K562 (cell line): ENCODE measurements at regions not wholly inside any gene's neighbourhood (a gene's known extent, or its start where the extent isn't known, plus 50 kb on each side); places are given as distances from the start of the nearest gene placed in this dataset.

ENCODE experiments used
- ATAC-seq: fragments of 200-7000 bp; cut with Tn5 transposase; 3 replicates; pipeline ENCODE4 v1.9.1; 2020; ENCODE audit warnings: moderate library complexity
- BruUV-seq: library from RNA; stranded (reverse); fragments of 400-500 nt; replicated peaks from 2 replicates; lab custom pipeline; 2021; lab: Mats Ljungman, UMichigan
- CTCF ChIA-PET: fragments of 300-600 bp; formaldehyde crosslinking; extraction: SDS; loops from one replicate; lab custom pipeline; 2021; ENCODE audit warnings: low intra/inter-chr PET ratio; lab: Yijun Ruan, JAX
- POLR2A ChIA-PET: fragments of 300-600, 350-650 bp; sonication (Branson Sonifier 250); formaldehyde crosslinking; extraction: SDS; loops from one replicate; lab custom pipeline; 2021; ENCODE audit warnings: antibody characterized with exemption, inconsistent platforms; lab: Yijun Ruan, JAX
- DNase-seq, 4 experiments: peaks; one replicate each; pipeline versions ENCODE4 v3.0.0 to v3.0.0-alpha.2; 2011 to 2018; ENCODE audit warnings: low spot score in 3 of 4, mixed read lengths in 3 of 4; ENCODE audit errors: extremely low read depth in 1 of 4
- FAIRE-seq: peaks from 2 replicates; lab custom pipeline; 2011; peaks lifted over from hg19 to GRCh38; lab: Jason Lieb, UNC
- H2AFZ ChIP-seq: 2 replicates; pipeline ENCODE4 v1.6.0; 2011; ENCODE audit warnings: low read depth, low read length, control low read depth, inconsistent platforms
- H3K27ac ChIP-seq: fragments of 200-600 bp; 3 replicates; pipeline ENCODE4 v1.8.0; 2011; ENCODE audit warnings: low read depth, mild to moderate bottlenecking, control low read depth, inconsistent platforms, low read length, moderate library complexity, mixed read lengths; ENCODE audit errors: extremely low read depth
- H3K27me3 ChIP-seq, 2 experiments: fragments of 300-600 bp in 1 of 2; 2 replicates in 1 of 2; 3 replicates in 1 of 2; pipeline versions ENCODE4 v1.6.0 to v1.8.0; 2011; ENCODE audit warnings: inconsistent platforms in 2 of 2, low read length in 2 of 2, mild to moderate bottlenecking in 1 of 2, mixed read lengths in 1 of 2, moderate library complexity in 1 of 2; ENCODE audit not compliant: control insufficient read depth in 2 of 2, insufficient read depth in 2 of 2
- H3K36me3 ChIP-seq: fragments of 300-600 bp; 3 replicates; pipeline ENCODE4 v1.8.0; 2011; ENCODE audit warnings: mild to moderate bottlenecking, low read length, inconsistent platforms; ENCODE audit not compliant: control insufficient read depth, insufficient read depth
- H3K4me1 ChIP-seq, 2 experiments: fragments of 200-600 bp in 1 of 2; replicated peaks in 1 of 2; 2 replicates in 1 of 2; 3 replicates in 1 of 2; pipeline versions ENCODE4 v1.5.1 to v1.8.0; 2011; ENCODE audit warnings: inconsistent platforms in 2 of 2, low read length in 2 of 2, mild to moderate bottlenecking in 1 of 2, mixed read lengths in 1 of 2, moderate library complexity in 1 of 2; ENCODE audit not compliant: control insufficient read depth in 2 of 2, insufficient read depth in 2 of 2
- H3K4me2 ChIP-seq: 2 replicates; pipeline ENCODE4 v1.6.1; 2011; ENCODE audit warnings: low read length, control low read depth, inconsistent platforms, mixed read lengths; ENCODE audit not compliant: insufficient read depth
- H3K4me3 ChIP-seq: fragments of 200-600 bp; sonication (generic), shearing (Covaris generic); 2 replicates; pipeline ENCODE4 v1.5.1; 2016; ENCODE audit warnings: control low read depth, inconsistent platforms
- H3K79me2 ChIP-seq: fragments of 200-600 bp; 3 replicates; pipeline ENCODE4 v1.8.0; 2011; ENCODE audit warnings: low read length, inconsistent platforms; ENCODE audit not compliant: control insufficient read depth, insufficient read depth
- H3K9ac ChIP-seq, 2 experiments: 2 replicates each; pipeline versions ENCODE4 v1.6.0 to v1.6.1; 2011; ENCODE audit warnings: low read depth in 2 of 2, low read length in 2 of 2, control low read depth in 1 of 2, inconsistent platforms in 1 of 2, mild to moderate bottlenecking in 1 of 2, mixed read lengths in 1 of 2; ENCODE audit not compliant: insufficient read depth in 1 of 2
- H3K9me1 ChIP-seq: one replicate; pipeline ENCODE4 v1.6.0; 2011; ENCODE audit warnings: inconsistent platforms, mild to moderate bottlenecking, low read length, moderate library complexity; ENCODE audit not compliant: control insufficient read depth, insufficient read depth
- H3K9me3 ChIP-seq: replicated peaks from 2 replicates; pipeline ENCODE4 v1.5.1; 2011; ENCODE audit warnings: low read depth, low read length, inconsistent platforms; ENCODE audit not compliant: control insufficient read depth, insufficient read depth
- H4K20me1 ChIP-seq: replicated peaks from 2 replicates; pipeline ENCODE4 v1.6.1; 2011; ENCODE audit warnings: low read length, inconsistent platforms, mixed read lengths; ENCODE audit not compliant: control insufficient read depth, insufficient read depth
- BRF2 ChIP-seq: IDR thresholded peaks from 3 replicates; pipeline ENCODE4 v1.6.1; 2011; ENCODE audit warnings: borderline replicate concordance, mild to moderate bottlenecking; ENCODE audit not compliant: insufficient read length, insufficient read depth
- CREB3L1 ChIP-seq: fragments of 450-650 bp; IDR thresholded peaks from 2 replicates; pipeline ENCODE4 v1.6.1; 2014; ENCODE audit warnings: low read depth, mild to moderate bottlenecking, moderate library complexity, borderline replicate concordance
- DACH1 ChIP-seq: fragments of 450-650 bp; IDR thresholded peaks from 2 replicates; pipeline ENCODE4 v1.6.1; 2018; ENCODE audit not compliant: partially characterized antibody
- ZFPM2 ChIP-seq: fragments of 250-450 bp; sonication (Bioruptor Pico); IDR thresholded peaks from 2 replicates; pipeline ENCODE4 v1.5.1; 2022; ENCODE audit warnings: mild to moderate bottlenecking
- ZNF316 ChIP-seq: fragments of 450-650 bp; IDR thresholded peaks from 2 replicates; pipeline ENCODE4 v1.6.1; 2016
- WGBS: fragments of 100-300 bp; shearing (Covaris generic); methylation state at CpG from one replicate; pipeline ENCODE4 v1.1.6; 2016; ENCODE audit warnings: low coverage, mixed read lengths; ENCODE audit not compliant: insufficient coverage; ENCODE audit errors: missing lambda C conversion rate; 5-methylcytosine and 5-hydroxymethylcytosine counted together
- in situ Hi-C: fragments of 300-500 bp; cut with MboI; formaldehyde crosslinking; loops from 4 replicates; pipeline ENCODE4 v1.15.0; 2018; ENCODE audit warnings: inconsistent platforms, mixed read lengths
- intact Hi-C: fragments of 100-400 bp; cut with micrococcal nuclease; formaldehyde crosslinking; loops from 2 replicates; pipeline ENCODE4 v1.14.2; 2022
- TF ChIP-seq, protein P1 (sequence below): sonication (generic); formaldehyde crosslinking; IDR thresholded peaks from 2 replicates; pipeline ENCODE4 v1.8.0; 2022; ENCODE audit warnings: mild to moderate bottlenecking, missing genetic modification reagents

GRCh38 chr13:76048675-76049375, 412.7 kb downstream of the LMO7 start:
- no peak for ATAC-seq
- CTCF ChIA-PET, result no interaction called here
- H4K20me1 ChIP-seq, result no peaks in the 10 kb centered on the region

DNA sequence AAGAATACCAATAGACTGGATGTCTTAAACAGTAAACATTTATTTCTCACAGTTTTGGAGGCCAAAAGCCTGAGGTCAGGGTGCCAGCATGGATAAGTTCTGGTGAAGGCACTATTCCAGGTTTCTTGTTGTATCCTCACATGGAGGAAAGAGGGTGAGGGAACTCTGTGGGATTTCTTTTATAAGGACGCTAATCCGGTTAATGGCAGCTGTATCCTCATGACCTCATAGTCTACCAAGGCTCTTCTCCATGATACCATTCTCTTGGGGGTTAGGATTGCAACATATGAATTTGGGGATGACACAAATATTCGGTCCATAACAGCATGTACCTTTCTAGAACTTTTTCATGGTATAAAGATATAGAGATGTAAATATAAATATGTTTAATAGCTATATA, 412.0 kb downstream of the LMO7 start:
- no peak overlapping the region for H3K4me3 ChIP-seq
- ChIA-PET CTCF (no interaction called here), POLR2A (no interaction called here)
- TF ChIP-seq, protein P1, sequence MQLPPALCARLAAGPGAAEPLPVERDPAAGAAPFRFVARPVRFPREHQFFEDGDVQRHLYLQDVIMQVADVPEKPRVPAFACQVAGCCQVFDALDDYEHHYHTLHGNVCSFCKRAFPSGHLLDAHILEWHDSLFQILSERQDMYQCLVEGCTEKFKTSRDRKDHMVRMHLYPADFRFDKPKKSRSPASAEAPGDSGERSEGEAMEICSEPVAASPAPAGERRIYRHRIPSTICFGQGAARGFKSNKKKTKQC, result no peak
- TF ChIP-seq CREB3L1, result no peak
- no peak for TF ChIP-seq ZFPM2 (CRISPR knock-in tag)
- no peak for TF ChIP-seq DACH1
- TF ChIP-seq ZNF316, result no peak
- DNase-seq, result no peak
- BruUV-seq, result no TSS peak
- WGBS, result 22% methylated on average over 1 of the region's 3 CpGs
- no peaks in the 10 kb centered on the region for H3K27me3 ChIP-seq
- no peak overlapping the region for H3K4me2 ChIP-seq
- no peaks in the 10 kb centered on the region for H3K36me3 ChIP-seq
- FAIRE-seq, result no peak
- no peak overlapping the region for H2AFZ ChIP-seq
- H3K27ac ChIP-seq, result no peak overlapping the region
- H3K9ac ChIP-seq, result no peak overlapping the region
- in situ Hi-C loops, result no loop called here
- H3K4me1 ChIP-seq, result no peaks in the 10 kb centered on the region
- H3K79me2 ChIP-seq, result no peaks in the 10 kb centered on the region
- intact Hi-C loops, result no loop called here
- no peak for ATAC-seq
- H4K20me1 ChIP-seq, result no peaks in the 10 kb centered on the region
- H3K9me3 ChIP-seq, result no peaks in the 10 kb centered on the region
- H3K9me1 ChIP-seq, result no peaks in the 10 kb centered on the region

More at GRCh38 chr13:76048675-76049375, 412.7 kb downstream of the LMO7 start:
- no TSS peak for BruUV-seq
- no peak for FAIRE-seq
- no peak overlapping the region for H3K9ac ChIP-seq
- H3K4me1 ChIP-seq, result no peaks in the 10 kb centered on the region
- H3K27ac ChIP-seq, result no peak overlapping the region
- intact Hi-C loops, result no loop called here
- no peak overlapping the region for H3K4me3 ChIP-seq
- no peaks in the 10 kb centered on the region for H3K36me3 ChIP-seq
- WGBS, result 27% methylated on average over 2 of the region's 3 CpGs
- H3K9me1 ChIP-seq, result no peaks in the 10 kb centered on the region
- H3K9me3 ChIP-seq, result no peaks in the 10 kb centered on the region
- H3K4me2 ChIP-seq, result no peak overlapping the region
- TF ChIP-seq BRF2, result no peak
- in situ Hi-C loops, result no loop called here
- no peak overlapping the region for H2AFZ ChIP-seq
- H3K27me3 ChIP-seq, result no peaks in the 10 kb centered on the region
- DNase-seq, result no peak
- POLR2A ChIA-PET, result no interaction called here
- no peaks in the 10 kb centered on the region for H3K79me2 ChIP-seq
